Large intestine (tissue), 3 donors: ENCODE measurements at regions not wholly inside any gene's neighbourhood (a gene's known extent, or its start where the extent isn't known, plus 50 kb on each side); places are given as distances from the start of the nearest gene placed in this dataset.

ENCODE experiments used
- DNase-seq, 2 donors: peaks; one replicate each; pipeline versions ENCODE4 v3.0.0 to v3.0.0-alpha.2; 2013
- H3K27ac ChIP-seq: one replicate; pipeline ENCODE4 v1.5.1; 2013; ENCODE audit warnings: low read length
- H3K27me3 ChIP-seq: 2 replicates; pipeline ENCODE4 v1.6.1; 2013; ENCODE audit warnings: low read length; ENCODE audit not compliant: control insufficient read depth, insufficient read depth
- H3K36me3 ChIP-seq: 2 replicates; pipeline ENCODE4 v1.6.1; 2013; ENCODE audit warnings: low read length; ENCODE audit not compliant: control insufficient read depth, insufficient read depth
- H3K4me1 ChIP-seq: one replicate; pipeline ENCODE4 v1.6.1; 2013; ENCODE audit warnings: low read length; ENCODE audit not compliant: control insufficient read depth, insufficient read depth
- H3K4me3 ChIP-seq: one replicate; pipeline ENCODE4 v1.5.1; 2013; ENCODE audit warnings: low read length
- H3K9me3 ChIP-seq: one replicate; pipeline ENCODE4 v1.6.1; 2013; ENCODE audit warnings: mild to moderate bottlenecking, low read depth, low read length, moderate library complexity; ENCODE audit not compliant: control insufficient read depth
- WGBS: methylation state at CpG from one replicate; pipeline ENCODE4 v1.1.5; 2013; ENCODE audit warnings: low lambda C conversion rate; ENCODE audit not compliant: insufficient coverage; 5-methylcytosine and 5-hydroxymethylcytosine counted together

DNA sequence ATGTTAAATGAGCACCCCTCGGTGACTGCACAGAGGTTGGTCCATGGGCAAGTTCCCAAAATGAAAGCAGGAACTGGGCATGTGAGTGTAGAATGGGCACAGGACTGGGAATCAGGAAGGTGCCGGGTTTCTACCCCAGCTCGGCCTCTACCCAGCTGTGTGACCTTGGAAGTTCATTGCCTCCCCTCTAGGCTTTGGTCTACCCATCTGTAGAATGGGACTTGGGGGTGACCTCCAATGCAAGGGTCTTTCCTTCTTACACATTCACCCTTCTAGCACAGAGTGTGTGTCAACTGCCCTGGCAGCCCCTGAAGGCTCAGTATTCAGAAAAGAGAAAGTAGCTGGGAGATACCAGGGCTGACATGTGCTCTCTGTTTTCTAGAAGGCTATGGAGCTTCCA is 72.3 kb upstream of the PIAS1 start:
- no peak for DNase-seq
- no peak overlapping the region for H3K27ac ChIP-seq
- H3K36me3 ChIP-seq, result no peaks in the 10 kb centered on the region
- no peaks in the 10 kb centered on the region for H3K27me3 ChIP-seq
- H3K9me3 ChIP-seq, result no peaks in the 10 kb centered on the region
- no peaks in the 10 kb centered on the region for H3K4me1 ChIP-seq
- no peak overlapping the region for H3K4me3 ChIP-seq
- no CpG with 5 or more reads among the region's 3 CpGs for WGBS

DNA sequence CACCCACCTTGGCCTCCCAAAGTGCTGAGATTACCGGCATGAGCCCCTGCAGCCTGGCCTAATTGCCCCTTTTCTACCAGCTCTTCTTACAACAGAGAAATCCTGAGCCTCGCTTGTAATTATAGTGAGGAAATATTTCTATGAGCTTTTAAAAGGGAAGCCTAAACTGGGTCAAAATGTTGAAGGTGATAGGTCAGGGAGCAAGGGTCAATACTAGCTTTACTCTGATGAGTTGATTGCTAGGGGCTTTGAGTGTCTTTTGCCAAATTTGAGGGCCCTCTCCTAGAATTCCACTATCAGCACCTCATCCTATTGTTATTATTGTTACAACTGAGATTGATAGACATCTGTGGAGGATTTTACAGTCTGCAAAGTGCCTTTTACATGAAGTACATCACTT is 62.4 kb upstream of the PIAS1 start:
- Histone ChIP-seq H3K9me3 (no peaks in the 10 kb centered on the region), H3K27ac (no peak overlapping the region), H3K27me3 (no peaks in the 10 kb centered on the region), H3K4me3 (no peak overlapping the region), H3K36me3 (no peaks in the 10 kb centered on the region), H3K4me1 (peaks cover 3% of the 10 kb centered on the region)
- WGBS, result no CpG with 5 or more reads among the region's 2 CpGs
- no peak for DNase-seq

DNA sequence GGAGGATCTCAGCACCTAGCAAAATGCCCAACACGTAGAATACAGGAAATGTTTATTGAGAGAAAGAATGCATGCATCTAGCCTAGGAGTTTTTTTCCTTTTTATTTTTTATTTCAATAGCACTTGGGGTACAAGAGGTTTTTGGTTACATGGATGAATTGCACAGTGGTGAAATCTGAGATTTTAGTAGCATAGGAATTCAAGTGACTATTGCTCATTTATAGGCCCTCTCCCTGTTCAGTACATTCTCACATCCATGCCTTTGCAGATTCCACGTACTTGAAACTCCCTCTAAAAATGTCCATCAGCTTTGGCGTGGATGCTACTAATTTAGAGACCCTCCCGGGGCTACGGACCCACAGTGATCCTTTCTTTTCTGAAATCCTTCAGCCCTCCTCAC is 61.7 kb upstream of the PIAS1 start:
- no peak for DNase-seq
- Histone ChIP-seq H3K27ac (no peak overlapping the region), H3K36me3 (no peaks in the 10 kb centered on the region), H3K9me3 (no peaks in the 10 kb centered on the region), H3K4me3 (no peak overlapping the region), H3K4me1 (peaks cover 3% of the 10 kb centered on the region), H3K27me3 (no peaks in the 10 kb centered on the region)
- no CpG with 5 or more reads among the region's 5 CpGs for WGBS

GRCh38 chr15:67992834-67993233 is 61.3 kb upstream of the PIAS1 start:
- Histone ChIP-seq H3K36me3 (no peaks in the 10 kb centered on the region), H3K4me1 (peaks cover 3% of the 10 kb centered on the region), H3K9me3 (no peaks in the 10 kb centered on the region), H3K27ac (no peak overlapping the region), H3K27me3 (no peaks in the 10 kb centered on the region), H3K4me3 (no peak overlapping the region)
- no peak for DNase-seq
- no CpG with 5 or more reads among the region's 2 CpGs for WGBS

DNA sequence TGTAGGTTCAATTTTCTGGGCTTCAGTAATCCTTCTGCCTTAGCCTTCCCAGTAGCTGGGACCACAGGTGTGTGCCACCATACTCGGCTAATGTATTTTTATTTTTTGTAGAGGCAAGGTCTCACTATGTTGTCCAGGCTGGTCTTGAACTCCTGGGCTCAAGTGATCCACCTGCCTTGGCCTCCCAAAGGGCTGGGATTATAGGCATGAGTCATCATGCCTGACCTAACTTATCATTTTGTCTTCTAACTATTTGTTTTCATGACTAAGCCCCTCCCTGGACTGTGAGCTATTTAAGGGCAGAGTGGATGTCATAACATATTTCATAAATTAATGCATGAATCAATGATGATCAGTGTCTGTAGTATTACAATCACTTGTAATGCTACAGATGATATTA is 56.1 kb upstream of the PIAS1 start:
- Histone ChIP-seq H3K9me3 (no peaks in the 10 kb centered on the region), H3K27ac (no peak overlapping the region), H3K36me3 (no peaks in the 10 kb centered on the region), H3K4me3 (no peak overlapping the region), H3K27me3 (no peaks in the 10 kb centered on the region), H3K4me1 (peaks cover 7% of the 10 kb centered on the region)
- WGBS, result no CpG with 5 or more reads among the region's 1 CpG
- DNase-seq, result no peak

- no peak overlapping the region for H3K27ac ChIP-seq
- H3K4me1 ChIP-seq, result peaks cover 7% of the 10 kb centered on the region
- no peak for DNase-seq
- WGBS, result 56% methylated on average over 3 of the region's 6 CpGs
- H3K9me3 ChIP-seq, result no peaks in the 10 kb centered on the region
- H3K4me3 ChIP-seq, result no peak overlapping the region
- no peaks in the 10 kb centered on the region for H3K36me3 ChIP-seq
- H3K27me3 ChIP-seq, result no peaks in the 10 kb centered on the region
These were observed 55.4 kb upstream of the PIAS1 start for GRCh38 chr15:67998599-67999133.

- Histone ChIP-seq H3K4me3 (no peak overlapping the region), H3K4me1 (peaks cover 7% of the 10 kb centered on the region), H3K36me3 (no peaks in the 10 kb centered on the region), H3K9me3 (no peaks in the 10 kb centered on the region), H3K27me3 (no peaks in the 10 kb centered on the region), H3K27ac (no peak overlapping the region)
- WGBS, result 100% methylated on average over 3 of the region's 3 CpGs
- DNase-seq, result no peak
These were observed 54.6 kb upstream of the PIAS1 start for GRCh38 chr15:67999320-68000100.

DNA sequence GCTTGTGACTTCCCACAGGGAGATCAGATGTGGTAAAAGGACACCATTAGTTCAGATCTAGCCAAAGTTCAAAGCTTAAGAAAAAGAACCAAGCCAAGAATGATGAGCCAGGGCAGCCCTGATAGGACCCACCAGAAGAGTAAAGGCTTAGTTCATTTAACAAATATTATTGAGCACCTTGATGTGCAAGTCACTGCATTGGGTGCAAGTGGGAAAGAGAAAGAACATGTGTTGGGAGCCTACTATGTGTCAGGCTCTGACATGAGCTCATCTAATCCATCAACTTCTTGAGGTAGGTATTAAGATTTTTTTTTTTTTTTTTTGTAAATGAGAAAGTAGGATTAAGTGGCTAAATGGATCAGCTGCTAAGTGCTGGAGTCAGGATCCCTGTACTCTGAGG is 53.4 kb upstream of the PIAS1 start:
- H3K27ac ChIP-seq, result no peak overlapping the region
- DNase-seq, result no peak
- peaks cover 4% of the 10 kb centered on the region for H3K4me1 ChIP-seq
- H3K9me3 ChIP-seq, result no peaks in the 10 kb centered on the region
- H3K27me3 ChIP-seq, result no peaks in the 10 kb centered on the region
- no peaks in the 10 kb centered on the region for H3K36me3 ChIP-seq
- no peak overlapping the region for H3K4me3 ChIP-seq

DNA sequence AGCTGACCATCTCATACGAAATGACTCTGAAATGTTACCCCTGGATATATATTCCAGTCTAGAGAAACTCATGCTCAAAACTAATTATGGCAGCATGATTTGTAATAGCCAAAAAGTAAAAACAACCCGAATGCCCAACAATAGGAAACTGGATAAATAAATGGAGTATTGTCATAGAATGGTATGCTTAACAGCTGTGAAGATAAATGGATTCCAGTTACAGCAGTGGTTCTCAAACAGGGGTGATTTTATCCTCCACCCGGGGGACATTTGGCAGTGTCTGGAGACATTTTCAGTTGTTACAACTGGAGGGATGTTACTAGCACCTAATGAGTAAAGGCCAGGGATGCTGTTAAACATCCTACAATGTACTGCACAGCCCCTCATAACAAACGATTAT is 52.3 kb upstream of the PIAS1 start:
- Histone ChIP-seq H3K27ac (no peak overlapping the region), H3K4me1 (peaks cover 4% of the 10 kb centered on the region), H3K27me3 (no peaks in the 10 kb centered on the region), H3K4me3 (no peak overlapping the region), H3K9me3 (peaks cover 4% of the 10 kb centered on the region), H3K36me3 (no peaks in the 10 kb centered on the region)
- DNase-seq, result no peak
- no CpG with 5 or more reads among the region's 4 CpGs for WGBS

DNA sequence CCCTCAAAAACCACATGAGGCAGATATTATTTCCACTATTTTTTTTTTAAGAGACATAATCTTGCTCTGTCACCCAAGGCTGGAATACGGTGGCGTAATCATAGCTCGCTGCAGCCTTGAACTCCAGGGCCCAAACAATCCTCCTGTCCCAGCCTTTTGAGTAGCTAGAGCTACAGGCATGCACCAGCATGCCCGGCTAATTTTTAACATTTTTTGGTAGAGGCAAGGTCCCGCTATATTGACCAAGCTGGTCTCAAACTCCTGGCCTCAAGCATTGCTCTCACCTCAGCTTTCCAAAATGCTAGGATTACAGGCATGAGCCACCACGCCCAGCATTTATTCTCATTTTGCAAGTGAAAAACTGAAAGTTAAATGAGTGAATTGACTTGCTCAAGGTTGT is 50.8 kb upstream of the PIAS1 start:
- Histone ChIP-seq H3K4me3 (no peak overlapping the region), H3K4me1 (peaks cover 3% of the 10 kb centered on the region), H3K27me3 (no peaks in the 10 kb centered on the region), H3K9me3 (peaks cover 4% of the 10 kb centered on the region), H3K27ac (no peak overlapping the region), H3K36me3 (no peaks in the 10 kb centered on the region)
- WGBS, result 100% methylated on average over 1 of the region's 6 CpGs
- DNase-seq, result no peak
